Endothelial cell (in vitro differentiated cells): ENCODE measurements at regions not wholly inside any gene's neighbourhood (a gene's known extent, or its start where the extent isn't known, plus 50 kb on each side); places are given as distances from the start of the nearest gene placed in this dataset.

Experiments used
- DNase-seq: peaks from one replicate; pipeline ENCODE4 v3.0.0; 2021; ENCODE audit warnings: low spot score
- H3K27ac Mint-ChIP-seq: one replicate; pipeline ENCODE4 v1.8.0; 2021; ENCODE audit warnings: mixed read lengths, inconsistent platforms; ENCODE audit not compliant: unreplicated experiment
- H3K27me3 Mint-ChIP-seq: one replicate; pipeline ENCODE4 v1.8.0; 2021; ENCODE audit warnings: mild to moderate bottlenecking, moderate library complexity, mixed read lengths, inconsistent platforms; ENCODE audit not compliant: unreplicated experiment
- H3K36me3 Mint-ChIP-seq: one replicate; pipeline ENCODE4 v1.8.0; 2021; ENCODE audit warnings: mild to moderate bottlenecking, low read depth, mixed read lengths, inconsistent platforms; ENCODE audit not compliant: unreplicated experiment
- H3K4me1 Mint-ChIP-seq: one replicate; pipeline ENCODE4 v1.8.0; 2021; ENCODE audit warnings: mild to moderate bottlenecking, mixed read lengths, inconsistent platforms; ENCODE audit not compliant: unreplicated experiment
- H3K4me3 Mint-ChIP-seq: one replicate; pipeline ENCODE4 v1.8.0; 2021; ENCODE audit warnings: mild to moderate bottlenecking, mixed read lengths, inconsistent platforms; ENCODE audit not compliant: unreplicated experiment
- H3K9me3 Mint-ChIP-seq: one replicate; pipeline ENCODE4 v1.8.0; 2021; ENCODE audit warnings: mixed read lengths, inconsistent platforms; ENCODE audit not compliant: unreplicated experiment
- TF ChIP-seq, protein P1 (sequence below): fragments of 200-600 bp; sonication (generic); IDR thresholded peaks from one replicate; pipeline ENCODE4 v1.5.0; 2021; ENCODE audit warnings: antibody characterized with exemption; ENCODE audit not compliant: unreplicated experiment

DNA sequence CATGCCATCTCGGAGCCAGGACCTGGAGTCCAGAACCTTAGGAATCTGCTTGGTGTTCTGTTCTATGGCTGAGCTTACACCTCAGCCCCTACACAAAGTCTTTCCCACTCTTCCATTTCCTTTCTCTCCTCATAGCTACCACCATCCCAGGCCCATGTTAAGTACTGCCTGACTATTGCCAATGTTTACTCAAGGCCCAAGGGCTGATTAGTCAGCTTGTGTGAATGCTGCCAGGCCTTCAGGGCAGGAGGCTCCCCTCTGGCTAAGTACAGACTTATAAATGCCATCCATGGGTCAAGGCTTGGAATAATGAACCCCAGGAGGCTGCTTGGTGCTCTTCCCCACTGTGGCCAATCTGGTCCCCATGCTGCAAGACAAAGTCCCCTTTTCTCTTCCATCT, 411.6 kb upstream of the MAGEB18 start:
- H3K9me3 Mint-ChIP-seq = no peaks in the 10 kb centered on the region
- no peak for DNase-seq
- H3K4me3 Mint-ChIP-seq = no peak overlapping the region
- no peaks in the 10 kb centered on the region for H3K4me1 Mint-ChIP-seq
- H3K36me3 Mint-ChIP-seq = no peaks in the 10 kb centered on the region
- H3K27me3 Mint-ChIP-seq = peaks cover 1% of the 10 kb centered on the region
- no peak overlapping the region for H3K27ac Mint-ChIP-seq
- TF ChIP-seq, protein P1, sequence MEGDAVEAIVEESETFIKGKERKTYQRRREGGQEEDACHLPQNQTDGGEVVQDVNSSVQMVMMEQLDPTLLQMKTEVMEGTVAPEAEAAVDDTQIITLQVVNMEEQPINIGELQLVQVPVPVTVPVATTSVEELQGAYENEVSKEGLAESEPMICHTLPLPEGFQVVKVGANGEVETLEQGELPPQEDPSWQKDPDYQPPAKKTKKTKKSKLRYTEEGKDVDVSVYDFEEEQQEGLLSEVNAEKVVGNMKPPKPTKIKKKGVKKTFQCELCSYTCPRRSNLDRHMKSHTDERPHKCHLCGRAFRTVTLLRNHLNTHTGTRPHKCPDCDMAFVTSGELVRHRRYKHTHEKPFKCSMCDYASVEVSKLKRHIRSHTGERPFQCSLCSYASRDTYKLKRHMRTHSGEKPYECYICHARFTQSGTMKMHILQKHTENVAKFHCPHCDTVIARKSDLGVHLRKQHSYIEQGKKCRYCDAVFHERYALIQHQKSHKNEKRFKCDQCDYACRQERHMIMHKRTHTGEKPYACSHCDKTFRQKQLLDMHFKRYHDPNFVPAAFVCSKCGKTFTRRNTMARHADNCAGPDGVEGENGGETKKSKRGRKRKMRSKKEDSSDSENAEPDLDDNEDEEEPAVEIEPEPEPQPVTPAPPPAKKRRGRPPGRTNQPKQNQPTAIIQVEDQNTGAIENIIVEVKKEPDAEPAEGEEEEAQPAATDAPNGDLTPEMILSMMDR = no peak

GRCh38 chrX:25733148-25733547, 405.0 kb upstream of the MAGEB18 start:
- peaks cover 1% of the 10 kb centered on the region for H3K27me3 Mint-ChIP-seq
- H3K4me3 Mint-ChIP-seq = no peak overlapping the region
- H3K9me3 Mint-ChIP-seq = no peaks in the 10 kb centered on the region
- TF ChIP-seq, protein P1 = no peak
- no peak overlapping the region for H3K27ac Mint-ChIP-seq
- DNase-seq = no peak
- H3K36me3 Mint-ChIP-seq = no peaks in the 10 kb centered on the region
- H3K4me1 Mint-ChIP-seq = no peaks in the 10 kb centered on the region

GRCh38 chrX:25737540-25737939, 400.6 kb upstream of the MAGEB18 start:
- Mint-ChIP-seq H3K4me1 (no peaks in the 10 kb centered on the region), H3K4me3 (no peak overlapping the region), H3K27me3 (no peaks in the 10 kb centered on the region), H3K36me3 (no peaks in the 10 kb centered on the region), H3K9me3 (no peaks in the 10 kb centered on the region), H3K27ac (no peak overlapping the region)
- TF ChIP-seq, protein P1 = no peak
- DNase-seq = no peak

- H3K36me3 Mint-ChIP-seq = no peaks in the 10 kb centered on the region
- H3K9me3 Mint-ChIP-seq = no peaks in the 10 kb centered on the region
- no peak for DNase-seq
- TF ChIP-seq, protein P1 = no peak
- H3K27ac Mint-ChIP-seq = no peak overlapping the region
- H3K4me1 Mint-ChIP-seq = no peaks in the 10 kb centered on the region
- H3K27me3 Mint-ChIP-seq = no peaks in the 10 kb centered on the region
- no peak overlapping the region for H3K4me3 Mint-ChIP-seq
Measured at GRCh38 chrX:25742334-25742733, 395.8 kb upstream of the MAGEB18 start.

DNA sequence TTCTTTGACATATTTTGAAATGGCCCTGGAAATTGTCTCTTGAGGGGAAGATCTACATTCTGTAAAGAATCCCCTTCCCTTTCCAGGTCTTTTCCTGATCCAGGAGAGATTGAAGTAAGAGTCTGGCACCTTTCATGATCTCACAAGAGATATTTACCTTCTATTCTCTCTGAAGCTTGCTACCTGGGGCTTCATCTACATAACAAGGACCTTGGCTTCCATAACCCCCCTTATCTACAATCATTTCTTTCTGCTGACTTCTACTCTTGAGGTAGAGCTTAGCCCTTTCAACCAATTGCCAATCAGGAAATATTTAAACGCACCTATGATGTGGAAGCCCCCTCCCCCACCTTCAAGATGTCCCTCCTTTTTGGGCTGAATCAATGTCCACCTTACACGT, 383.7 kb upstream of the MAGEB18 start:
- TF ChIP-seq, protein P1 = no peak
- DNase-seq = no peak
- H3K27me3 Mint-ChIP-seq = no peaks in the 10 kb centered on the region
- H3K27ac Mint-ChIP-seq = no peak overlapping the region
- no peaks in the 10 kb centered on the region for H3K36me3 Mint-ChIP-seq
- no peaks in the 10 kb centered on the region for H3K4me1 Mint-ChIP-seq
- no peaks in the 10 kb centered on the region for H3K9me3 Mint-ChIP-seq
- H3K4me3 Mint-ChIP-seq = no peak overlapping the region
